Gastrocnemius medialis (tissue), 4 donors: ENCODE measurements at regions not wholly inside any gene's neighbourhood (a gene's known extent, or its start where the extent isn't known, plus 50 kb on each side); places are given as distances from the start of the nearest gene placed in this dataset.

Experiments
- ATAC-seq, 2 donors: fragments of 150-250 bp; one replicate each; pipeline ENCODE4 v1.9.1; 2016
- DNase-seq, 2 donors: peaks; one replicate each; pipeline ENCODE4 v3.0.0-alpha.2; 2019
- H3K27ac ChIP-seq, 4 donors: fragments of 200-600 bp; sonication (generic); 1 replicate in 1 of 4; 2 replicates in 3 of 4; pipeline ENCODE4 v1.5.1; 2016 to 2018; ENCODE audit warnings: mild to moderate bottlenecking in 2 of 4, moderate library complexity in 1 of 4
- H3K27me3 ChIP-seq, 3 donors: fragments of 200-600 bp; sonication (generic) in 2 of 3; 1 replicate in 1 of 3; 2 replicates in 2 of 3; pipeline versions ENCODE4 v1.5.1 to v1.6.0; 2016 to 2019; ENCODE audit warnings: mild to moderate bottlenecking in 1 of 3, moderate library complexity in 1 of 3
- H3K36me3 ChIP-seq, 2 donors: fragments of 200-600 bp; sonication (generic) in 1 of 2; one replicate each; pipeline ENCODE4 v1.5.1; 2017 to 2018
- H3K4me1 ChIP-seq, 2 donors: fragments of 200-600 bp; sonication (generic) in 1 of 2; one replicate each; pipeline ENCODE4 v1.5.1; 2016 to 2017; ENCODE audit warnings: mild to moderate bottlenecking in 2 of 2
- H3K4me3 ChIP-seq, 4 donors: fragments of 200-600 bp; sonication (generic) in 3 of 4; 1 replicate in 1 of 4; 2 replicates in 3 of 4; pipeline ENCODE4 v1.5.1; 2016 to 2019; ENCODE audit warnings: mild to moderate bottlenecking in 2 of 4
- H3K9me3 ChIP-seq, 3 donors: fragments of 200-600 bp; sonication (generic) in 2 of 3; 1 replicate in 1 of 3; 2 replicates in 2 of 3; pipeline ENCODE4 v1.5.1; 2016 to 2019
- CTCF ChIP-seq, 5 experiments: fragments of 450-650 bp in 3 of 5; fragments of 200-600 bp in 2 of 5; sonication (generic) in 2 of 5; IDR thresholded peaks in 4 of 5; conservative IDR thresholded peaks in 1 of 5; 1 replicate in 4 of 5; 2 replicates in 1 of 5; pipeline ENCODE4 v1.5.1; 2016 to 2019; ENCODE audit warnings: antibody characterized with exemption in 5 of 5, mild to moderate bottlenecking in 3 of 5, moderate library complexity in 3 of 5
- POLR2A ChIP-seq, 2 donors: fragments of 450-650 bp; IDR thresholded peaks; one replicate each; pipeline ENCODE4 v1.6.1; 2017; ENCODE audit warnings: antibody characterized with exemption in 2 of 2, mild to moderate bottlenecking in 2 of 2, moderate library complexity in 2 of 2
- in situ Hi-C, 4 donors: fragments of 200-750 bp; cut with MboI; loops; one replicate each; pipeline versions ENCODE4 v1.15.0 to v1.8.0; 2017; ENCODE audit warnings: low sequenced_read_pairs in 4 of 4
- intact Hi-C: fragments of 100-400 bp; cut with DNase I; formaldehyde crosslinking; loops from one replicate; pipeline ENCODE4 v1.15.1; 2023; ENCODE audit warnings: low total_unique reads

DNA sequence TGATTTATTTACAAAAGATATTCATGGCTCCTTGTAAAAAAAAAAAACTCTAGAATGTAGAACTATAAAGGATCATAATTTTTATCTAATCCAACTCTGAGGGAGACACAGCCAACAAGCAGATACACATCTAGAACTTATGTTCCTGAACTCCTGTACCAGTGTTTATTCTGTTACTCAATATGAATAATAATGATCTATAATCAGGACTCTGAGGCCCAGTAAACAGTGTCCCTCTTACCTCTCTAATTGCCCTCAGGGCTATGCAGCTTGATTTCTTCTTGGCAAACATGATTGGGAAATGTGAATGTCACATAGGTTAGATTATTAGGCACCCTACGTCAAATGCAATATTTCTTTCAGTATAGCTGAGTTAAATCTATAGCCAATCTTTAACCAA lies 391.6 kb upstream of the RPS23 start:
- Histone ChIP-seq H3K9me3 (no peaks in the 10 kb centered on the region), H3K4me3 (no peak overlapping the region), H3K27ac (no peak overlapping the region), H3K27me3 (no peaks in the 10 kb centered on the region), H3K36me3 (no peaks in the 10 kb centered on the region), H3K4me1 (no peaks in the 10 kb centered on the region)
- in situ Hi-C loops (no loop called here), intact Hi-C loops (no loop called here)
- ATAC-seq (no peak), DNase-seq (no peak)
- TF ChIP-seq CTCF (IDR thresholded peaks at IDR 0.05 in 4 of 5, conservative IDR thresholded peaks at IDR 0.05 in 1 of 5), result no peak
- TF ChIP-seq POLR2A (IDR thresholded peaks at IDR 0.05), result no peak

DNA sequence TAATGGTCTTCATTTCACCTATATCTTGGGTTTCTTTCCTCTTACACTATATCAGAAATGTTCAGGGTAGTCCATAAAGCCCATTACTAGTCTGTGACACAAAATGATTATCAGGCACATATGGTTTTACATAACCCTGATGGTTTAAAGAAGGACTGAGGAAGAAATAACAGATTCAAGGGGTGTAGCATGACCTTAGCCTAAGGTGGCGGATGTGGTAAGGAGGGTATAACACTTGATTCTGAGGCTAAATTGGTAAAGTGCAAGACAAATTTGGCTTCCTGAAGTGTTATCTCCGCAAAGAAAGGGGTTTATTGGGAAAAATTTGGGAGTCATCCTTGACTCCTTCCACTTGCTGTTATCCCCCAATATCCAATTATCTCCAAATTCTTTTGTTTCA lies 388.2 kb upstream of the RPS23 start:
- Histone ChIP-seq H3K27ac (no peak overlapping the region), H3K36me3 (no peaks in the 10 kb centered on the region), H3K27me3 (no peaks in the 10 kb centered on the region), H3K9me3 (no peaks in the 10 kb centered on the region), H3K4me3 (no peak overlapping the region), H3K4me1 (no peaks in the 10 kb centered on the region)
- in situ Hi-C loops, result no loop called here
- DNase-seq, result no peak
- no peak for ATAC-seq
- TF ChIP-seq CTCF (IDR thresholded peaks at IDR 0.05 in 4 of 5, conservative IDR thresholded peaks at IDR 0.05 in 1 of 5) (no peak), POLR2A (IDR thresholded peaks at IDR 0.05) (no peak)
- intact Hi-C loops, result no loop called here

GRCh38 chr5:82664732-82665131 lies 386.6 kb upstream of the RPS23 start:
- Histone ChIP-seq H3K27me3 (no peaks in the 10 kb centered on the region), H3K4me1 (no peaks in the 10 kb centered on the region), H3K9me3 (no peaks in the 10 kb centered on the region), H3K27ac (no peak overlapping the region), H3K36me3 (no peaks in the 10 kb centered on the region), H3K4me3 (no peak overlapping the region)
- intact Hi-C loops, result no loop called here
- in situ Hi-C loops, result no loop called here
- ATAC-seq (no peak), DNase-seq (no peak)
- TF ChIP-seq CTCF (IDR thresholded peaks at IDR 0.05 in 4 of 5, conservative IDR thresholded peaks at IDR 0.05 in 1 of 5) (no peak), POLR2A (IDR thresholded peaks at IDR 0.05) (no peak)

GRCh38 chr5:82663225-82663624 lies 385.1 kb upstream of the RPS23 start:
- Histone ChIP-seq H3K9me3 (no peaks in the 10 kb centered on the region), H3K36me3 (no peaks in the 10 kb centered on the region), H3K4me1 (no peaks in the 10 kb centered on the region), H3K4me3 (no peak overlapping the region), H3K27ac (no peak overlapping the region), H3K27me3 (no peaks in the 10 kb centered on the region)
- ATAC-seq, result no peak
- intact Hi-C loops, result no loop called here
- TF ChIP-seq CTCF (IDR thresholded peaks at IDR 0.05 in 4 of 5, conservative IDR thresholded peaks at IDR 0.05 in 1 of 5) (no peak), POLR2A (IDR thresholded peaks at IDR 0.05) (no peak)
- no peak for DNase-seq
- in situ Hi-C loops, result no loop called here

DNA sequence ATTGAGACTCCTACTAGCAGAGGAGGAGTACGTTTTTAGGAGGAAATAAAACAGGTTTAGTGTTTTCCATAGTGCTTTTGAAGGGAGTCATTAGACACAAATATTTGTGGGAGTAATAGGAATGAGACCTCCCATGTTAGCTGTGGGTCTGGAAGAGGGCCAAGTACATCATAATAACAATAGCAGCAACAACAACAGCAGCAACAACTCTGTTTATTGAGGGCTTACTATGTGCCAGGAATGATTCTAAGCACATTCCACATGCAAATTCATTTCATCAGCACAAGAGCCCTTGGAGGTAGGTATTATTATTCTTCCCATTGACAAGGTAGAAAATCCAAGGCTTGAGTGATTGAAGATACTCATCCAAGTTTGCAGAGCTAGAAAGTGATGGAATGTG lies 384.2 kb upstream of the RPS23 start:
- Histone ChIP-seq H3K9me3 (no peaks in the 10 kb centered on the region), H3K36me3 (no peaks in the 10 kb centered on the region), H3K4me3 (no peak overlapping the region), H3K4me1 (no peaks in the 10 kb centered on the region), H3K27me3 (no peaks in the 10 kb centered on the region), H3K27ac (no peak overlapping the region)
- no peak for TF ChIP-seq POLR2A (IDR thresholded peaks at IDR 0.05)
- DNase-seq, result no peak
- no peak for ATAC-seq
- in situ Hi-C loops, result no loop called here
- intact Hi-C loops, result no loop called here
